ENCODE measurements at regions not wholly inside any gene's neighbourhood (a gene's known extent, or its start where the extent isn't known, plus 50 kb on each side); places are given as distances from the start of the nearest gene placed in this dataset.

- no peaks in the 10 kb centered on the region for H3K36me3 ChIP-seq
- H3K27me3 ChIP-seq, result no peaks in the 10 kb centered on the region
- no peak for DNase-seq
- TF ChIP-seq POLR2A (IDR thresholded peaks at IDR 0.05), result no peak
- no peak for TF ChIP-seq CTCF (IDR thresholded peaks at IDR 0.05)
- 28% methylated on average over 3 of the region's 3 CpGs for WGBS (ENCODE audit: insufficient coverage, low coverage, low lambda C conversion rate, missing lambda C conversion rate)
- no peak overlapping the region for H3K4me3 ChIP-seq
- no peak overlapping the region for H3K27ac ChIP-seq
- intact Hi-C loops (cut with DNase I), result no loop called here
- H3K9me3 ChIP-seq, result no peaks in the 10 kb centered on the region
- no peaks in the 10 kb centered on the region for H3K4me1 ChIP-seq
- no peak for ATAC-seq
Measured at GRCh38 chr1:5053744-5054143, 399.3 kb downstream of the AJAP1 start.

GRCh38 chr1:5029136-5029535, 374.7 kb downstream of the AJAP1 start:
- Histone ChIP-seq H3K9me3 (no peaks in the 10 kb centered on the region), H3K36me3 (no peaks in the 10 kb centered on the region), H3K4me3 (no peak overlapping the region), H3K27me3 (peaks cover 0 to 5% of the 10 kb centered on the region in 2 donors), H3K4me1 (no peaks in the 10 kb centered on the region), H3K27ac (no peak overlapping the region)
- TF ChIP-seq CTCF (IDR thresholded peaks at IDR 0.05) (no peak), POLR2A (IDR thresholded peaks at IDR 0.05) (no peak)
- ATAC-seq, result no peak
- DNase-seq, result no peak
- intact Hi-C loops (cut with DNase I), result no loop called here
- 27% methylated on average over 2 of the region's 2 CpGs for WGBS (ENCODE audit: insufficient coverage, low coverage, low lambda C conversion rate, missing lambda C conversion rate)

- 46% methylated on average over 3 of the region's 3 CpGs for WGBS (ENCODE audit: insufficient coverage, low coverage, low lambda C conversion rate, missing lambda C conversion rate)
- ATAC-seq (no peak), DNase-seq (no peak)
- TF ChIP-seq CTCF (IDR thresholded peaks at IDR 0.05), result no peak
- TF ChIP-seq POLR2A (IDR thresholded peaks at IDR 0.05), result no peak
- intact Hi-C loops (cut with DNase I), result no loop called here
- Histone ChIP-seq H3K36me3 (no peaks in the 10 kb centered on the region), H3K4me1 (no peaks in the 10 kb centered on the region), H3K4me3 (no peak overlapping the region), H3K27ac (no peak overlapping the region), H3K27me3 (no peaks in the 10 kb centered on the region), H3K9me3 (no peaks in the 10 kb centered on the region)
Measured at GRCh38 chr1:5012249-5012648, 357.8 kb downstream of the AJAP1 start.

- Histone ChIP-seq H3K9me3 (no peaks in the 10 kb centered on the region), H3K36me3 (no peaks in the 10 kb centered on the region), H3K4me3 (no peak overlapping the region), H3K4me1 (no peaks in the 10 kb centered on the region), H3K27ac (no peak overlapping the region), H3K27me3 (no peaks in the 10 kb centered on the region)
- intact Hi-C loops (cut with DNase I), result no loop called here
- ATAC-seq (no peak), DNase-seq (no peak)
- 58% methylated on average over 8 of the region's 8 CpGs for WGBS (ENCODE audit: insufficient coverage, low coverage, low lambda C conversion rate, missing lambda C conversion rate)
- no peak for TF ChIP-seq CTCF (IDR thresholded peaks at IDR 0.05)
- TF ChIP-seq POLR2A (IDR thresholded peaks at IDR 0.05), result no peak
Measured at GRCh38 chr1:5010656-5011055, 356.2 kb downstream of the AJAP1 start.

- ATAC-seq (no peak), DNase-seq (no peak)
- WGBS (ENCODE audit: insufficient coverage, low coverage, low lambda C conversion rate, missing lambda C conversion rate), result 70% methylated on average over 4 of the region's 4 CpGs
- H3K27ac ChIP-seq, result no peak overlapping the region
- H3K4me1 ChIP-seq, result no peaks in the 10 kb centered on the region
- no peak overlapping the region for H3K4me3 ChIP-seq
- TF ChIP-seq POLR2A (IDR thresholded peaks at IDR 0.05) (no peak), CTCF (IDR thresholded peaks at IDR 0.05) (no peak)
- no peaks in the 10 kb centered on the region for H3K36me3 ChIP-seq
- no peaks in the 10 kb centered on the region for H3K9me3 ChIP-seq
- intact Hi-C loops (cut with DNase I), result no loop called here
- H3K27me3 ChIP-seq, result no peaks in the 10 kb centered on the region
Measured at GRCh38 chr1:5010236-5010635, 355.8 kb downstream of the AJAP1 start.

Measured in right lobe of liver (tissue), 6 donors.